ENCODE measurements at regions not wholly inside any gene's neighbourhood (a gene's known extent, or its start where the extent isn't known, plus 50 kb on each side); places are given as distances from the start of the nearest gene placed in this dataset.

- DNase-seq = no peak
- TF ChIP-seq, protein P1, sequence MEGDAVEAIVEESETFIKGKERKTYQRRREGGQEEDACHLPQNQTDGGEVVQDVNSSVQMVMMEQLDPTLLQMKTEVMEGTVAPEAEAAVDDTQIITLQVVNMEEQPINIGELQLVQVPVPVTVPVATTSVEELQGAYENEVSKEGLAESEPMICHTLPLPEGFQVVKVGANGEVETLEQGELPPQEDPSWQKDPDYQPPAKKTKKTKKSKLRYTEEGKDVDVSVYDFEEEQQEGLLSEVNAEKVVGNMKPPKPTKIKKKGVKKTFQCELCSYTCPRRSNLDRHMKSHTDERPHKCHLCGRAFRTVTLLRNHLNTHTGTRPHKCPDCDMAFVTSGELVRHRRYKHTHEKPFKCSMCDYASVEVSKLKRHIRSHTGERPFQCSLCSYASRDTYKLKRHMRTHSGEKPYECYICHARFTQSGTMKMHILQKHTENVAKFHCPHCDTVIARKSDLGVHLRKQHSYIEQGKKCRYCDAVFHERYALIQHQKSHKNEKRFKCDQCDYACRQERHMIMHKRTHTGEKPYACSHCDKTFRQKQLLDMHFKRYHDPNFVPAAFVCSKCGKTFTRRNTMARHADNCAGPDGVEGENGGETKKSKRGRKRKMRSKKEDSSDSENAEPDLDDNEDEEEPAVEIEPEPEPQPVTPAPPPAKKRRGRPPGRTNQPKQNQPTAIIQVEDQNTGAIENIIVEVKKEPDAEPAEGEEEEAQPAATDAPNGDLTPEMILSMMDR (IDR thresholded peaks at IDR 0.05) = no peak
- TF ChIP-seq POLR2AphosphoS5 (IDR thresholded peaks at IDR 0.05) (no peak), POLR2A (IDR thresholded peaks at IDR 0.05) (no peak), EP300 (IDR thresholded peaks at IDR 0.05; ENCODE audit: low read depth) (no peak)
- no peaks in the 10 kb centered on the region for H3K4me1 ChIP-seq
- no peak overlapping the region for H3K27ac ChIP-seq
- no peaks in the 10 kb centered on the region for H3K36me3 ChIP-seq
- H3K27me3 ChIP-seq = no peaks in the 10 kb centered on the region
- in situ Hi-C loops (cut with MboI; ENCODE audit: low pct_ligation_motif_present in 1 of 4, low pct_unique_long_range_greater_than_20kb in 1 of 4, low sequenced_read_pairs in 3 of 4) (no loop called here), intact Hi-C loops (cut with DNase I; ENCODE audit: low total_unique reads) (loop anchor here (5.0 kb wide), 1 partner anchor 788 kb away; no protein-coding TSS in a partner anchor)
- WGBS, 2 donors (ENCODE audit: low coverage in 1 of 2) = 49 to 60% methylated on average over 2 of the region's 2 CpGs
- no peaks in the 10 kb centered on the region for H3K9me3 ChIP-seq
- H3K4me3 ChIP-seq = no peak overlapping the region
These were observed 1417.1 kb upstream of the ATXN8OS start for GRCh38 chr13:68690567-68690966.

GRCh38 chr13:68676513-68677115, 1431.0 kb upstream of the ATXN8OS start:
- no peak overlapping the region for H3K4me3 ChIP-seq
- in situ Hi-C loops (cut with MboI; ENCODE audit: low pct_ligation_motif_present in 1 of 4, low pct_unique_long_range_greater_than_20kb in 1 of 4, low sequenced_read_pairs in 3 of 4) = no loop called here
- 75 to 82% methylated on average over 2 of the region's 2 CpGs for WGBS, 2 donors (ENCODE audit: low coverage in 1 of 2)
- no peak for DNase-seq
- H3K36me3 ChIP-seq = no peaks in the 10 kb centered on the region
- no peaks in the 10 kb centered on the region for H3K27me3 ChIP-seq
- TF ChIP-seq EP300 (IDR thresholded peaks at IDR 0.05; ENCODE audit: low read depth) = no peak
- TF ChIP-seq, protein P1 (IDR thresholded peaks at IDR 0.05) = no peak
- TF ChIP-seq POLR2AphosphoS5 (IDR thresholded peaks at IDR 0.05) = no peak
- TF ChIP-seq POLR2A (IDR thresholded peaks at IDR 0.05) = no peak
- H3K9me3 ChIP-seq = no peaks in the 10 kb centered on the region
- intact Hi-C loops (cut with DNase I; ENCODE audit: low total_unique reads) = no loop called here
- no peak overlapping the region for H3K27ac ChIP-seq
- no peaks in the 10 kb centered on the region for H3K4me1 ChIP-seq

DNA sequence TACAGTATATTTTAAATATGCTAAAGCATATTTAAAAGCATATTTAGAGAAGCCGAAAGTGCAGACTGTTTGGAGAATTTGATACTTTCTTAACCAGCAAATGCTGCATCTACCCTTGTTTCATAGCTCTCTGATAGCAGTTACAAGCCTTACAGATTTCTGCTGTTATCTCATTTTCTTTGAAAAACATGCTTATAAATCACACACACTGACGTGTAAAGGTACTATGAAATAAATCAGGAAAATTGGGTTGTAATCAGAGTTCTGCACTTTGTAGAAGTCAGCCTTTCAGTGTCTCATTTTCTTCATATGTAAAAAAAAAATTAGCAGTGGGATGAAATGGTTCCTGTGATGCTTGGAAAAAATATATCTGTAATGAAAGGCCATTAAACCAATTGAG, 1432.4 kb upstream of the ATXN8OS start:
- no peak for DNase-seq
- Histone ChIP-seq H3K4me1 (no peaks in the 10 kb centered on the region), H3K36me3 (no peaks in the 10 kb centered on the region), H3K4me3 (no peak overlapping the region), H3K27me3 (no peaks in the 10 kb centered on the region), H3K9me3 (no peaks in the 10 kb centered on the region), H3K27ac (no peak overlapping the region)
- 59 to 63% methylated on average over 2 of the region's 2 CpGs for WGBS, 2 donors (ENCODE audit: low coverage in 1 of 2)
- in situ Hi-C loops (cut with MboI; ENCODE audit: low pct_ligation_motif_present in 1 of 4, low pct_unique_long_range_greater_than_20kb in 1 of 4, low sequenced_read_pairs in 3 of 4) (no loop called here), intact Hi-C loops (cut with DNase I; ENCODE audit: low total_unique reads) (no loop called here)
- TF ChIP-seq POLR2AphosphoS5 (IDR thresholded peaks at IDR 0.05) = no peak

DNA sequence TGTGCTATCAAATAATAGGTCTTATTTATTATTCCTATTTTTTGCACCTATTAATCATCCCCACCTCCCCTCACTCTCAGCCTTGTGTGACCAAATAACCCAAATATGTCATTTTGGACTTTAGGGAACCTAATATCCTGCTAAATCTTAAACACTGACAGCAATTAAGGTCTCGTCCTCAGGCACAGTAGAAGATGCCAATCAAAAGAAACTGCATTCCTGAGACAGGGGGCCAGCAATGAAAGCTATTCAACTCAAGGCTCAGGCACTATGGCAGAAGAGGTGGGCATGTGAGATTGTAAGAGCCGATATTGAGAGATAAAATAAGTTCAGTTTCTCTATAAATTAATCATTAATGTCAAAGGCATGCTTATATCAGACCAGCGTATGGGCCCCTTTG, 1437.7 kb upstream of the PCDH9 start:
- Histone ChIP-seq H3K36me3 (no peaks in the 10 kb centered on the region), H3K27ac (no peak overlapping the region), H3K4me1 (no peaks in the 10 kb centered on the region), H3K4me3 (no peak overlapping the region), H3K27me3 (no peaks in the 10 kb centered on the region), H3K9me3 (no peaks in the 10 kb centered on the region)
- no peak for DNase-seq
- intact Hi-C loops (cut with DNase I; ENCODE audit: low total_unique reads) (no loop called here), in situ Hi-C loops (cut with MboI; ENCODE audit: low pct_ligation_motif_present in 1 of 4, low pct_unique_long_range_greater_than_20kb in 1 of 4, low sequenced_read_pairs in 3 of 4) (no loop called here)
- 64 to 72% methylated on average over 3 of the region's 3 CpGs for WGBS, 2 donors (ENCODE audit: low coverage in 1 of 2)
- TF ChIP-seq POLR2AphosphoS5 (IDR thresholded peaks at IDR 0.05) = no peak
- TF ChIP-seq EP300 (IDR thresholded peaks at IDR 0.05; ENCODE audit: low read depth) = no peak
- TF ChIP-seq, protein P1 (IDR thresholded peaks at IDR 0.05) = no peak
- TF ChIP-seq POLR2A (IDR thresholded peaks at IDR 0.05) = no peak

Measured in transverse colon (tissue), 4 donors.